CD4-positive, alpha-beta memory T cell (primary cell): ENCODE measurements at regions not wholly inside any gene's neighbourhood (a gene's known extent, or its start where the extent isn't known, plus 50 kb on each side); places are given as distances from the start of the nearest gene placed in this dataset.
"Not testable (repeated sequence)": the region's sequence is repeated elsewhere in the genome, so short reads cannot be mapped to it uniquely, and the experiment has no call there.

Experiments used
- CTCF ChIA-PET: fragments of 350-600 bp; sonication (Branson Sonifier 250); formaldehyde crosslinking; loops from one replicate; lab custom pipeline; 2021; ENCODE audit warnings: inconsistent platforms; ENCODE audit not compliant: partially characterized antibody; lab: Charles Lee
- POLR2A ChIA-PET: fragments of 350-600 bp; sonication (Branson Sonifier 250); formaldehyde crosslinking; loops from one replicate; lab custom pipeline; 2021; ENCODE audit not compliant: partially characterized antibody; lab: Charles Lee
- DNase-seq, 5 donors: peaks; one replicate each; pipeline versions ENCODE4 v3.0.0 to v3.0.0-alpha.2; 2020 to 2022; ENCODE audit warnings: mixed read lengths in 1 of 5
- H3K27ac ChIP-seq: one replicate; pipeline ENCODE4 v1.7.0; 2013; ENCODE audit warnings: low read depth, low read length
- H3K27me3 ChIP-seq: 2 replicates; pipeline ENCODE4 v1.7.0; 2013; ENCODE audit warnings: mild to moderate bottlenecking, low read length, moderate library complexity; ENCODE audit not compliant: insufficient read depth
- H3K36me3 ChIP-seq: 2 replicates; pipeline ENCODE4 v1.7.0; 2013; ENCODE audit warnings: mild to moderate bottlenecking, low read length, moderate library complexity; ENCODE audit not compliant: insufficient read depth
- H3K4me1 ChIP-seq: 2 replicates; pipeline ENCODE4 v1.7.0; 2013; ENCODE audit warnings: mild to moderate bottlenecking, low read length, moderate library complexity; ENCODE audit not compliant: insufficient read depth
- H3K4me3 ChIP-seq, 2 donors: one replicate each; pipeline ENCODE4 v1.7.0; 2013; ENCODE audit warnings: low read length in 2 of 2, mild to moderate bottlenecking in 1 of 2
- H3K9me3 ChIP-seq, 2 donors: one replicate each; pipeline ENCODE4 v1.7.0; 2013; ENCODE audit warnings: low read length in 2 of 2, control low read depth in 1 of 2; ENCODE audit not compliant: control insufficient read depth in 1 of 2
- H3K27ac Mint-ChIP-seq, 7 donors: one replicate each; pipeline ENCODE4 v1.8.0; 2020 to 2021; ENCODE audit warnings: mixed read lengths in 7 of 7, mild to moderate bottlenecking in 6 of 7, inconsistent platforms in 3 of 7, moderate library complexity in 3 of 7
- H3K27me3 Mint-ChIP-seq, 2 donors: one replicate each; pipeline ENCODE4 v1.8.0; 2020 to 2021; ENCODE audit warnings: mixed read lengths in 2 of 2
- H3K36me3 Mint-ChIP-seq, 2 donors: one replicate each; pipeline ENCODE4 v1.8.0; 2020 to 2021; ENCODE audit warnings: mixed read lengths in 2 of 2, inconsistent platforms in 1 of 2, mild to moderate bottlenecking in 1 of 2
- H3K4me1 Mint-ChIP-seq, 4 donors: one replicate each; pipeline ENCODE4 v1.8.0; 2020 to 2021; ENCODE audit warnings: mixed read lengths in 4 of 4, mild to moderate bottlenecking in 1 of 4
- H3K4me3 Mint-ChIP-seq, 8 donors: one replicate each; pipeline ENCODE4 v1.8.0; 2020 to 2021; ENCODE audit warnings: mixed read lengths in 8 of 8, mild to moderate bottlenecking in 7 of 8, moderate library complexity in 6 of 8, inconsistent platforms in 3 of 8
- H3K9me3 Mint-ChIP-seq, 8 donors: one replicate each; pipeline ENCODE4 v1.8.0; 2020 to 2021; ENCODE audit warnings: mixed read lengths in 8 of 8, mild to moderate bottlenecking in 5 of 8, inconsistent platforms in 3 of 8, moderate library complexity in 1 of 8
- intact Hi-C: fragments of 100-400 bp; cut with micrococcal nuclease; formaldehyde crosslinking; loops from one replicate; pipeline ENCODE4 v1.15.1; 2023

DNA sequence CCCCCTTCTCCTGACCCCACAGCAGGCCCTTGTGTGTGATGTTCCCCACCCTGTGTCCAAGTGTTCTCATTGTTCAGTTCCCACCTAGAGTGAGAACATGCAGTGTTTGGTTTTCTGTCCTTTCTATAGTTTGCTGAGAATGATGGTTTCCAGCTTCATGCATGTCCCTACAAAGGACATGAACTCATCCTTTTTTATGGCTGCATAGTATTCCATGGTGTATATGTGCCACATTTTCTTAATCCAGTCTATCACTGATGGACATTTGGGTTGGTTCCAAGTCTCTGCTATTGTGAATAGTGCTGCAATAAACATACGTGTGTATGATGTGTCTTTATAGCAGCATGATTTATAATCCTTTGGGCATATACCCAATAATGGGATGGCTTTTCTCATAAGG is 234.2 kb downstream of the NR2F1-AS1 start:
- H3K4me1 ChIP-seq, CTCF ChIA-PET, H3K4me3 Mint-ChIP-seq, H3K27ac ChIP-seq, H3K9me3 Mint-ChIP-seq, H3K4me3 ChIP-seq, H3K9me3 ChIP-seq, H3K27me3 ChIP-seq, H3K4me1 Mint-ChIP-seq, POLR2A ChIA-PET, intact Hi-C loops, H3K36me3 ChIP-seq, DNase-seq, H3K36me3 Mint-ChIP-seq, H3K27ac Mint-ChIP-seq, H3K27me3 Mint-ChIP-seq: not testable (repeated sequence)

GRCh38 chr5:93346301-93346700 is 234.7 kb downstream of the NR2F1-AS1 start:
- H3K36me3 Mint-ChIP-seq = no peaks in the 10 kb centered on the region
- CTCF ChIA-PET = no interaction called here
- no peak overlapping the region for H3K27ac Mint-ChIP-seq
- Histone ChIP-seq H3K4me3 (no peak overlapping the region), H3K27me3 (no peaks in the 10 kb centered on the region), H3K9me3 (no peaks in the 10 kb centered on the region), H3K4me1 (no peaks in the 10 kb centered on the region), H3K27ac (no peak overlapping the region), H3K36me3 (no peaks in the 10 kb centered on the region)
- DNase-seq = no peak
- intact Hi-C loops = no loop called here
- no peaks in the 10 kb centered on the region for H3K27me3 Mint-ChIP-seq
- POLR2A ChIA-PET = no interaction called here
- H3K4me3 Mint-ChIP-seq = no peak overlapping the region
- H3K4me1 Mint-ChIP-seq = peaks cover 0 to 1% (median 0%) of the 10 kb centered on the region in 4 donors
- H3K9me3 Mint-ChIP-seq = peaks cover 0 to 10% (median 3%) of the 10 kb centered on the region in 8 donors

GRCh38 chr5:93343570-93343969 is 237.4 kb downstream of the NR2F1-AS1 start:
- Histone ChIP-seq H3K27me3 (no peaks in the 10 kb centered on the region), H3K4me1 (no peaks in the 10 kb centered on the region), H3K9me3 (no peaks in the 10 kb centered on the region), H3K36me3 (no peaks in the 10 kb centered on the region), H3K27ac (no peak overlapping the region), H3K4me3 (no peak overlapping the region)
- DNase-seq = no peak
- Mint-ChIP-seq H3K27ac (no peak overlapping the region), H3K4me3 (no peak overlapping the region), H3K4me1 (peaks cover 0 to 1% (median 0%) of the 10 kb centered on the region in 4 donors), H3K36me3 (no peaks in the 10 kb centered on the region), H3K9me3 (peaks cover 0 to 7% (median 3%) of the 10 kb centered on the region in 8 donors), H3K27me3 (no peaks in the 10 kb centered on the region)
- POLR2A ChIA-PET = no interaction called here
- CTCF ChIA-PET = no interaction called here
- intact Hi-C loops = no loop called here

DNA sequence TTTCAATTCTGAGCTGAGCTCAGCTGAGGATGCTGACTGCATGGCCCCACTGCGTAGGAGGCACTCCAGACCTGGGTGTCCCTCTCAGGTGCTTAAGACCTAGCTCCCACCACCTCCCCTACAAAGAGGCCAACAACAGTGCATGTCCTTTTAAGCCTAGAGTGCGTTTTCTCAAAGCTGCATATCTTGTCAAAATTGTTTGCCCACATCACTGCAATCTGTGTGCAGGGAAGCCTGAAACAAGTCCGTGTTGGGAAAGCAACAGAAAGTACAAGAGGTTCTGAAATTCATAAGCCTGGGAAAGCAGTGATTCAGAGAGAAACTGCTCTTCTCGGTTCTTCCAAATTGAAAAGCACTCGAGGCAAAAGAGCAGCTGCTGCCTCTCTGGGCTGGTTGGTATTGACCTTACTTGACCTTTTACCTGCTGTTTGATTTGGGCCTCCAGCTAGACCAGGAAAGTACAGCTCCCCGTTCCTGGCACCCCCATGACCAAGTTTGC is 238.4 kb downstream of the NR2F1-AS1 start:
- Mint-ChIP-seq H3K27me3 (no peaks in the 10 kb centered on the region), H3K4me1 (peaks cover 0 to 1% (median 0%) of the 10 kb centered on the region in 4 donors), H3K9me3 (peaks cover 0 to 10% (median 3%) of the 10 kb centered on the region in 8 donors), H3K36me3 (no peaks in the 10 kb centered on the region), H3K27ac (no peak overlapping the region), H3K4me3 (no peak overlapping the region)
- Histone ChIP-seq H3K36me3 (no peaks in the 10 kb centered on the region), H3K9me3 (no peaks in the 10 kb centered on the region), H3K4me3 (no peak overlapping the region), H3K27me3 (no peaks in the 10 kb centered on the region), H3K4me1 (no peaks in the 10 kb centered on the region), H3K27ac (no peak overlapping the region)
- no peak for DNase-seq
- intact Hi-C loops = no loop called here
- CTCF ChIA-PET = no interaction called here
- POLR2A ChIA-PET = no interaction called here

DNA sequence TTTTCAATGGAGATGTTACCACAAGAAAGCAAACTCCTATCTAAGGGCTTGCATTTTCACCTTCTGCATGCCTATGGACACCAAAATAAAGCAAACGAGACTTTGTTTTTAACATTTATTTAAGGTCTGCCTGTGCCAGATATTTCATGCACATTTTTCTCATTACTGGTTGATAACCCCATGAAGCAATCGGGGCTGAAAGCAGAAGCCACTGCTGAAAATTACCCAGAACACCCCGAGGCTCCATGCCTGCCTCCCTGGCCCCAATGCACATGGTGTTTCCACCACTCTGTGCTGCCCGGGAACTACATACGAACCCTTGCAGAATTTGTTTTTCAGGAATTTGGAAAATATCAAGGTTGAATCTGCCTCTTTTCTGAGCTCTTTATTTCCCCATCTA is 240.1 kb downstream of the NR2F1-AS1 start:
- no peak overlapping the region for H3K27ac ChIP-seq
- CTCF ChIA-PET = no interaction called here
- H3K9me3 ChIP-seq = no peaks in the 10 kb centered on the region
- no peak overlapping the region for H3K4me3 ChIP-seq
- peaks cover 0 to 7% (median 3%) of the 10 kb centered on the region in 8 donors for H3K9me3 Mint-ChIP-seq
- intact Hi-C loops = no loop called here
- no peaks in the 10 kb centered on the region for H3K36me3 ChIP-seq
- no peak overlapping the region for H3K4me3 Mint-ChIP-seq
- H3K27me3 Mint-ChIP-seq = no peaks in the 10 kb centered on the region
- H3K36me3 Mint-ChIP-seq = no peaks in the 10 kb centered on the region
- POLR2A ChIA-PET = no interaction called here
- no peaks in the 10 kb centered on the region for H3K27me3 ChIP-seq
- DNase-seq = no peak
- H3K27ac Mint-ChIP-seq = no peak overlapping the region
- no peaks in the 10 kb centered on the region for H3K4me1 ChIP-seq
- peaks cover 0 to 1% (median 0%) of the 10 kb centered on the region in 4 donors for H3K4me1 Mint-ChIP-seq

GRCh38 chr5:93337138-93337537 is 243.9 kb downstream of the NR2F1-AS1 start:
- no peaks in the 10 kb centered on the region for H3K9me3 ChIP-seq
- Mint-ChIP-seq H3K9me3 (peaks cover 0 to 7% (median 3%) of the 10 kb centered on the region in 8 donors), H3K36me3 (no peaks in the 10 kb centered on the region), H3K4me1 (peaks cover 0 to 1% (median 0%) of the 10 kb centered on the region in 4 donors), H3K4me3 (no peak overlapping the region), H3K27ac (no peak overlapping the region), H3K27me3 (no peaks in the 10 kb centered on the region)
- ChIA-PET POLR2A (no interaction called here), CTCF (no interaction called here)
- no peaks in the 10 kb centered on the region for H3K27me3 ChIP-seq
- no peaks in the 10 kb centered on the region for H3K4me1 ChIP-seq
- intact Hi-C loops = no loop called here
- no peak for DNase-seq
- no peaks in the 10 kb centered on the region for H3K36me3 ChIP-seq
- H3K27ac ChIP-seq = no peak overlapping the region
- no peak overlapping the region for H3K4me3 ChIP-seq

DNA sequence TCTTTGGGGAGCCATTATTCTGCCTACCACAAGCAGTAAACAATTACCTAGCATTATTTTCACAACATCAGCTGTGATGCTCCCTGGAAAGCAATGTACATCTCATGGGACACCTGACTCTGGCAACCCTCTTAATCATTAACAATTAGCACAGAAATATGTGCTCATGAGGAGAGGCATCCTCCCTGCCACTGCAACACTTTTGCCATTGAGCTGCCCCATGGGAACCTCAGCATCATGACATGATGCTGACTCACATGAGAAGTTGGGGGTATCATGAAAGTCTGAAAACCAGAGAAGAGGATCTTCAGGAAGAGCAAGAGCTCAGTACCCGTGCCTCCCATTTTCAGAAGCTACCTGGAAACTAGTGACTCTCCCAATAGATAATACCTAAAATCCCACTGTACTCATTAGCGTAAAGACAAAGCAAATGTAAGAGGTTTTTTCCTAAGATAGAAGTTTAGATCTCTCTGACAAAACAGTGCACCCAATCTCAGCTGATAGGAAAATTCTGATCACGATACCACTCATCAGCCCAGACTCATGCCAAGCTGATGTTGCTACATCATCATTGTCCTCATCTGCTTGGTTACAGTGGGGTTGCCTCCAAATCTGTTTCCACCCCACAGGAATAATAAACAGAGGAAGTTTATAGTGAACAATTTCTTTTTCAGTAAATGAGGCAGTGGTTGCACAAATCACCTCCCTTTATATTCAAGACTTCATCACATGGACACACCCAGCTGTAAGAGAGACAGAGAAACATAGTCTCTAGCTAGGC is 244.5 kb downstream of the NR2F1-AS1 start:
- peaks cover 0 to 7% (median 3%) of the 10 kb centered on the region in 8 donors for H3K9me3 Mint-ChIP-seq
- no peak for DNase-seq
- no peak overlapping the region for H3K4me3 Mint-ChIP-seq
- H3K27ac ChIP-seq = no peak overlapping the region
- H3K4me3 ChIP-seq = no peak overlapping the region
- no peaks in the 10 kb centered on the region for H3K4me1 Mint-ChIP-seq
- no peaks in the 10 kb centered on the region for H3K27me3 Mint-ChIP-seq
- CTCF ChIA-PET = no interaction called here
- no peaks in the 10 kb centered on the region for H3K27me3 ChIP-seq
- no peaks in the 10 kb centered on the region for H3K9me3 ChIP-seq
- H3K36me3 ChIP-seq = no peaks in the 10 kb centered on the region
- intact Hi-C loops = no loop called here
- H3K36me3 Mint-ChIP-seq = no peaks in the 10 kb centered on the region
- no peaks in the 10 kb centered on the region for H3K4me1 ChIP-seq
- POLR2A ChIA-PET = no interaction called here
- no peak overlapping the region for H3K27ac Mint-ChIP-seq
